Stimulated activated CD4-positive, alpha-beta T cell treated with anti-CD3 and anti-CD28 coated beads, Interleukin-4, amount 100 ng/mL, for 1 hour (primary cell): ENCODE measurements at regions not wholly inside any gene's neighbourhood (a gene's known extent, or its start where the extent isn't known, plus 50 kb on each side); places are given as distances from the start of the nearest gene placed in this dataset.

Experiments used
- DNase-seq: peaks from one replicate; pipeline ENCODE4 v3.0.0-alpha.2; 2020

DNA sequence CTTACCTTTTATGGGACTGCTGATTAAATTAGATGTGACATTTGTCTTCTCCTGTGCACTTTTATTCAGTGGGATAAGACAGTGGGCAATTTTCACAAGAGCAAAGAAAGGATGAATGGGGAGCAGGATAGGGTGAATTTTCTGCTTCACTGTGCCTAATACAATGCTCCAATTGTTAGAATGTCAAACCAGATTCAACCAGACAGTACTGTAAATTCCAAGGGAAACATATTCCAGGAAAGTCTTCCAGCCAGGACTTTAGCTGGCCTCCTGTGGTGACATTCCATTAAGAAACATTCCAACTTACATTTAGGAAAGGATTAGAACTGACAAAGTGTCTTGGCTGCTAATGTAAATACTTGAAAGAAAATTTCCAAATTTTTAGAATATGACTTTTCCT is 100.1 kb upstream of the PROK2 start:
- DNase-seq, result no peak

DNA sequence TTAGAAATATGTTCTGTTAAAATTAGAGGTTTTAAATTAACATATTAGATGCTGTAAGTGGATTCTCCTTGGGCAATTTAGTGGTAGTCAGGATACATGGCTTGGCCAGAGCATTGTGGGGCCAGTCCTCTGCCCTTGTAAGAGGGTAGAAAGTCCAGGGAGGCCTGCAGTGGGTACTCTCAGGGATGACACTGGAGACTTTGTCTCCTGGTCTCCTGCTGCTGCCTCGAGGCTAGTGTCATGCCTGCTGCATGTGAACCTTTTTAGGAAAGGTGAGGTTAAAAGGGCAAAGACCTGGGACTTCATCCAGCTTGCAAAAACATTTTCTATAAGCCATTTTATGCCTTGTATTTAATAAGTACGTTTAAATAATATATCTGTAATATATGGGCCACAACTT is 96.8 kb upstream of the PROK2 start:
- DNase-seq, result no peak

- DNase-seq, result no peak
Measured at GRCh38 chr3:71881041-71881440, 96.1 kb upstream of the PROK2 start.

GRCh38 chr3:71879089-71879488 is 94.1 kb upstream of the PROK2 start:
- DNase-seq, result no peak

- no peak for DNase-seq
Measured at GRCh38 chr3:71876135-71877105, 91.5 kb upstream of the PROK2 start.

GRCh38 chr3:71875461-71875947 is 90.6 kb upstream of the PROK2 start:
- peak; percentile 80 for DNase-seq

DNA sequence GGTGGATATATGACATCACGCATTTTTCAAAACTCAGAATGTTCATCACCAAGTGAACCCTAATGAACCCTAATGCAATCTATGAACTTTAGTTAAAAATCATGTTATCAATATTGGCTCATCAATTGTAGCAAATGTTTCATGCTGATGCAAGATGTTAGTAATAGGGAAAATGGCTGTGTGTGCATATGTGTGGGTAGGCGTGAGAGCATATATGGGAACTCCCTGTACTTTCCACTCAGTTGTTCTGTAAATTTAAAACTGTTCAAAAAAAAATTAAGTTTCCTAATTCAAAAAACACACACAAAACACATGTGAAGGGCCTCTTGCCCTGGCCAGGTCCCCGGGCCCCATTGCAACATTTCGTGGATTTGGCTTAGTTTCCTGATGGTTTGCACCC is 89.7 kb upstream of the PROK2 start:
- peak; percentile 6 for DNase-seq

DNA sequence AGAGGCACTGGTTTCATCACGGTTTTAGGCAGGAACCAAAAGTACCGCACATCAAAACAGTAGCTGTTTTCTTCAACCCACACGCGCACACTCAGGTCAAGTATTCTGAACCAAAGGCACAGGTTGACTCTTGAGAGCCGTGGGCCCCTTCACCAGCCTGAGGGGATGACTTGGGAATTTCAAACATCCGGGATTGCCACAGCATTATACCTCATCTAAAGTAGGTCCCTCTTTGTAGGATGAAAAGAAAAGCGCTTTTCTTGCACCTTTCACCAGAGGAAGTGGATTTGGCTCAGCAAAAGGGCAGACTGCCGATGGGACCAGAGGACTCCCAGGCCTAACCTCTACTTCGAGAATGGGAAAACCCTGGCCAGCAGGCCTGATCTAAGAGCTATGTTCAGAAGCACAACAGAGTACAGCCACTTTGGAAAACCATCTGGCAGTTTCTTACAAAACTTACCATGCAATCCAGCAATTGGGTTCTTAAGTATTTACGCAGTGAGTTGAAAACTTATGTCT is 88.2 kb upstream of the PROK2 start:
- DNase-seq, result no peak

GRCh38 chr3:71872256-71872655 is 87.3 kb upstream of the PROK2 start:
- no peak for DNase-seq

DNA sequence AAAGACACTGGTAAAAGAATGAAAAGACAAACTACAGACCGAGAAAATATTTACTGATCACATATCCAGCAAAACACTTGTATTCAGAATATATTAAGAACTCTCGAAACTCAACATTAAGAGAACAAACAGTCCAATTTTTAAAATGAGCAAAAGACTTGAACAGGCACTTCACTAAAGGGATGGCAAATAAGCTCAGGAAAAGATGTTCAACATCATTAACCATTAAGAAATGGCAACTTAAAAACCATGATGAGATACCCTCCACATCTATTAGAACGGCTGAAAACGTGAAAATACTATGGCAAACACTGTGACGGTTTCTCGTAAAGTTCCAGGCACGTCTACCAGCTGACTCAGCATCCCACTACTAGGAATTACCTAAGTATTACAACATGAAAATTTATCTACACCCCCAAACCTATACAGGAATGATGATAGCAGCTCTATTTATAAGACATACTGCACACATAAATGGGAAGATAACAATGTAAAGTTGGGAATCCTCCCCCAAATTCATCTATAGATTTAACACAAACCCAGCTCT is 86.1 kb upstream of the PROK2 start:
- no peak for DNase-seq

DNA sequence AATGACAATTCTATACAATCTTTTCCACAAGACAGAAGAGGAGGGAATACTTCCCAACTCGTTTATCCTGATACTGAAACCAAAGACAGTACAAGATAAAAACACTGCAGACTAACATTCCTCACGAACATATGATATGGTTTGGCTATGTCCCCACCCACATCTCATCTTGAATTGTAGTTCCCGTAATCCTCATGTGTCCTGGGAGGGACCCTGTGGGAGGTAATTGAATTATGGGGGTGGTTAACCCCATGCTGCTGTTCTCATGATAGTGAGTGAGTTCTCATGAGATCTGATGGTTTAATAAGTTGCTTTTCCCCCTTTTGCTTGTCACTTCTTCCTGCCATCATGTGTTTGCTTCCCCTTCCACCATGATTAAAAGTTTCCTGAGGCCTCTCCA is 83.9 kb upstream of the PROK2 start:
- DNase-seq, result no peak

DNA sequence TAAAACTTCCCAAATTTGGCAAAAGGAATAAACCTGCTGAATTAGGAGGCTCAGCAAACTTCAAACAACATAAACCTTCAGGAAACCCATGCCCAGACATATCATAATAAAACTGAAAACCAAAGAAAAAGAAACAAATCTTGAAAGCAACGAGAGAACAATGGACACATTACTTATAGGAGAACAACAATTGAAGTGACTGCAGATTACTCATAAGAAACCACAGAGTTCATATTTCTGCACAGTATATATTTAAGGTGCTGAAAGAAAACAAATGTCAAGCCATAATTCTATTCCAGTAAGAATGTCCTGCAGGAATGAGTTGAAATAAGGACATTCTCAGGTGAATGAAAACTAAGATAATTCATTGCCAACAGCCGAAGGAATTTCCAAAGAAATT is 80.8 kb upstream of the PROK2 start:
- no peak for DNase-seq

GRCh38 chr3:71863563-71864190 is 78.7 kb upstream of the PROK2 start:
- no peak for DNase-seq

- no peak for DNase-seq
Measured at GRCh38 chr3:71862371-71863140, 77.6 kb upstream of the PROK2 start.

GRCh38 chr3:71859123-71859519 is 74.2 kb upstream of the PROK2 start:
- DNase-seq, result no peak

GRCh38 chr3:71858503-71859122 is 73.7 kb upstream of the PROK2 start:
- no peak for DNase-seq

DNA sequence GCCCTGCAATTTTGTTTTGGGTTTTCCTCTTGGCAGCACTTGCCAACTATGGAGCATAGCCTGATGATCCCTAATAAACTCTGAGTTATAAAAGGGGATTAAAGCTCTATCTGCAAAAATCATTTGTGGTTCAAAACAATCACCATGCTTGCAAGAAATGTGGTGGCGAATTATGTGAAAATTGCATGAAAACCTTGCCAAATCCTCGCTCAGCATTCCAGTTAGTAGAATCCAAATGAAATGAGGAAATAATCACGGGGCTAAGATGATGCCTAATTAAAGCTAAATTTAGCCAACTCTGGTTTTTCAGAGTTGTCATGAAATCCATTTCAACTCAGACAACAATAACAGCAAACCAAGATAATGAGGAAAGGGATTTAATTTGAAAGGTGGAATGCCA is 73.0 kb upstream of the PROK2 start:
- DNase-seq, result no peak

GRCh38 chr3:71854706-71855105 is 69.8 kb upstream of the PROK2 start:
- DNase-seq, result no peak

GRCh38 chr3:71854096-71854495 is 69.1 kb upstream of the PROK2 start:
- DNase-seq, result no peak

GRCh38 chr3:71851878-71852277 is 66.9 kb upstream of the PROK2 start:
- no peak for DNase-seq

- DNase-seq, result no peak
Measured at GRCh38 chr3:71850654-71851053, 65.7 kb upstream of the PROK2 start.

DNA sequence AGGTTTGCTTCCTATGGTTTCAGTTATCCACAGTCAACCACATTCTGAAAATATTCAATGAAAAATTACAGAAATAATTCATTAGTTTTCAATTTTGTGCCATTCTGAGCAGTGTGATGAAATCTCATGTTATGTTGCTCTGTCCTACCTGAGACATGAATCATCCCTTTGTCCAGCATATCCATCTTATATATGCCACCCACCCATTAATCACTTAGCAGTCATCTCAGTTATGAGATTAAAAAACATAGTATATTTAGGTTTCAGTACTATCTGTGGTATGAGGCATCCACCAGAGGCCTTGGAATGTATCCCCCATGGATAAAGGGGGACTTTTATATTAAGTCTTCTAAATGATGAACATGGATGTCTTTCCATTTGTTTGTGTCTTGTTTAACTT is 64.7 kb upstream of the PROK2 start:
- DNase-seq, result no peak
